Activated effector memory CD4-positive, alpha-beta T cell treated with anti-CD3 and anti-CD28 coated beads, Interleukin-2, amount 50 U/mL, for 16 hours (primary cell): ENCODE measurements at regions not wholly inside any gene's neighbourhood (a gene's known extent, or its start where the extent isn't known, plus 50 kb on each side); places are given as distances from the start of the nearest gene placed in this dataset.

Experiments used
- DNase-seq: peaks from one replicate; pipeline ENCODE4 v3.0.0-alpha.2; 2020

- DNase-seq: no peak
Measured at GRCh38 chr13:73697166-73697565, 437.0 kb downstream of the KLF12 start.

GRCh38 chr13:73696713-73697112, 437.5 kb downstream of the KLF12 start:
- DNase-seq: no peak

- DNase-seq: no peak
Measured at GRCh38 chr13:73696271-73696670, 437.9 kb downstream of the KLF12 start.

GRCh38 chr13:73695325-73695724, 438.9 kb downstream of the KLF12 start:
- DNase-seq: no peak

- DNase-seq: no peak
Measured at GRCh38 chr13:73693215-73693614, 441.0 kb downstream of the KLF12 start.

- DNase-seq: no peak
Measured at GRCh38 chr13:73691891-73692290, 442.3 kb downstream of the KLF12 start.

- no peak for DNase-seq
Measured at GRCh38 chr13:73687929-73688328, 446.3 kb downstream of the KLF12 start.

GRCh38 chr13:73687087-73687486, 447.1 kb downstream of the KLF12 start:
- DNase-seq: no peak

GRCh38 chr13:73684750-73685149, 449.5 kb downstream of the KLF12 start:
- DNase-seq: no peak

GRCh38 chr13:73684286-73684685, 449.9 kb downstream of the KLF12 start:
- DNase-seq: no peak

GRCh38 chr13:73683746-73684145, 450.5 kb downstream of the KLF12 start:
- DNase-seq: no peak

GRCh38 chr13:73681779-73682178, 452.4 kb downstream of the KLF12 start:
- DNase-seq: no peak

GRCh38 chr13:73681015-73681414, 453.2 kb downstream of the KLF12 start:
- DNase-seq: no peak

GRCh38 chr13:73677048-73677601, 457.1 kb downstream of the KLF12 start:
- no peak for DNase-seq

- DNase-seq: no peak
Measured at GRCh38 chr13:73676550-73677047, 457.6 kb downstream of the KLF12 start.

- no peak for DNase-seq
Measured at GRCh38 chr13:73675821-73676220, 458.4 kb downstream of the KLF12 start.

- DNase-seq: no peak
Measured at GRCh38 chr13:73674570-73674969, 459.6 kb downstream of the KLF12 start.

GRCh38 chr13:73673931-73674330, 460.3 kb downstream of the KLF12 start:
- no peak for DNase-seq

- DNase-seq: no peak
Measured at GRCh38 chr13:73672492-73672891, 461.7 kb downstream of the KLF12 start.

- DNase-seq: no peak
Measured at GRCh38 chr13:73671732-73672131, 462.5 kb downstream of the KLF12 start.

- DNase-seq: no peak
Measured at GRCh38 chr13:73671011-73671410, 463.2 kb downstream of the KLF12 start.

- DNase-seq: no peak
Measured at GRCh38 chr13:73667756-73668155, 466.4 kb downstream of the KLF12 start.

- no peak for DNase-seq
Measured at GRCh38 chr13:73665261-73665660, 468.9 kb downstream of the KLF12 start.

- DNase-seq: no peak
Measured at GRCh38 chr13:73664851-73665250, 469.4 kb downstream of the KLF12 start.

- no peak for DNase-seq
Measured at GRCh38 chr13:73662833-73663232, 471.4 kb downstream of the KLF12 start.
